GM21576 (cell line): ENCODE measurements at regions not wholly inside any gene's neighbourhood (a gene's known extent, or its start where the extent isn't known, plus 50 kb on each side); places are given as distances from the start of the nearest gene placed in this dataset.
"Not testable (repeated sequence)": the region's sequence is repeated elsewhere in the genome, so short reads cannot be mapped to it uniquely, and the experiment has no call there.

Experiments
- ATAC-seq: cut with Tn5 transposase; IDR thresholded peaks from one replicate; pipeline ENCODE4 v1.9.1; 2021; ENCODE audit warnings: mild to moderate bottlenecking, moderate library complexity; ENCODE audit not compliant: unreplicated experiment

DNA sequence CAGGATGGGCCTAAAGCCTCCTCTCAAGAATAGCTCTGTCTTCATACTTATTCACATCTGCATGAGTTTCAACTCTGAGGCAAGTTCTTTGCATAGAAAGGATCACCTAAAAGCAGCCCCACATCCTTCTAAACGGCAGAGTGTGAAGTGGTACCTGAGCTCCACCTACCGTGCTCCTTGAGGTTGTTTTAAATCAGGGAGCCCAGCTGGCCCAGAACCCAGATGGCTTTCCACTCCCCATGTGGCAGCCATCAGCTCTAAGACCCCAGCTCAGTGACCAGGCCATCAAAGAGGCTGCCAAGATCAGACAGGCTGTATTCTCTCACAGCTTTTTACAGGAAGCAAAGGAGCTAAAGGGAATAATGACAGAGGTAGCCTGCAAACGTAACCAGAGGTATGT, 299.3 kb downstream of the RASEF start:
- no peak for ATAC-seq

GRCh38 chr9:82764061-82764668, 298.8 kb downstream of the RASEF start:
- ATAC-seq = no peak

DNA sequence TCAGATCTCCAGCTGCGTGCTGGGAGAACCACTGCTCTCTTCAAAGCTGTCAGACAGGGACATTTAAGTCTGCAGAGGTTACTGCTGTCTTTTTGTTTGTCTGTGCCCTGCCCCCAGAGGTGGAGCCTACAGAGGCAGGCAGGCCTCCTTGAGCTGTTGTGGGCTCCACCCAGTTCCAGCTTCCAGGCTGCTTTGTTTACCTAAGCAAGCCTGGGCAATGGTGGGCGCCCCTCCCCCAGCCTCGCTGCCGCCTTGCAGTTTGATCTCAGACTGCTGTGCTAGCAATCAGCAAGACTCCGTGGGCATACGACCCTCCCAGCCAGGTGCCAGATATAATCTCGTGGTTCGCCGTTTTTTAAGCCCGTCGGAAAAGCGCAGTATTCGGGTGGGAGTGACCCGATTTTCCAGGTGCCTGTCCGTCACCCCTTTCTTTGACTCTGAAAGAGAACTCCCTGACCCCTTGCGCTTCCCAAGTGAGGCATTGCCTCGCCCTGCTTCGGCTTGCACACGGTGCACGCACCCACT, 288.2 kb downstream of the RASEF start:
- ATAC-seq = not testable (repeated sequence)

- ATAC-seq = no peak
Observed at GRCh38 chr9:82776508-82776907, 286.4 kb downstream of the RASEF start.

DNA sequence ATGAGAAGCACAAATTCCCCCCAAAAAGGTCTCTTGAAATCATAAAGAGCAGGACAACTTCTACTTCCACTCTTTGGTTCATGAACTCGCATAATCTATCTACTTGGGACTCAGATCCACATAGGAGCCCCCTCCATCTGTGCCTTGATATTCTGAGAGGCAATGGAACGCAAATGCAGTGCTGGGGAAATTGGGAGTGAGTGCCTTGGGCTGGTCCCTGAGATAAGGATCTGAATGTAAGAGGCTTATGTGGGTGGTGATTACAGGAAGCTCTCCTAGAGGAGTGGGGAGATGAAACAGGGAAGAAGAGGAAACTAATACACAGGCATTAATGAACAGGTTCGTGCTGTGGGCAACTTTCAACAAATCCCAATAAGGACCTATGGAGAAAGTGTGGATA, 285.6 kb downstream of the RASEF start:
- no peak for ATAC-seq

DNA sequence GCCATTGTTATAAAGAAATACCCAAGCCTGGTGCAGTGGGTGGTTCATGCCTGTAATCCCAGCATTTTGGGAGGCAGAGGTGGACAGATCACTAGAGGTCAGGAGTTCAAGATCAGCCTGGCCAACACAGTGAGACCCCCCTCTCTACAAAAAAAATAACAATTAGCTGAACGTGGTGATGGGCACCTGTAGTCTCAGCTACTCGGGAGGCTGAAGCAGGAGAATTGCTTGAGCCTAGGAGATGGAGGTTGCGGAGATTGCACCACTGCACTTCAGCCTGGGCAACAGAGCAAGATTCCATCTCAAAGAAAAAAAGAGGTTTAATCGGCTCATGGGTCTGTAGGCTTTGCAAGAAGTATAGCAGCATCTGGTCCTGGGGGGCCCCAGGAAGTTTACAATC, 284.0 kb downstream of the RASEF start:
- not testable (repeated sequence) for ATAC-seq

DNA sequence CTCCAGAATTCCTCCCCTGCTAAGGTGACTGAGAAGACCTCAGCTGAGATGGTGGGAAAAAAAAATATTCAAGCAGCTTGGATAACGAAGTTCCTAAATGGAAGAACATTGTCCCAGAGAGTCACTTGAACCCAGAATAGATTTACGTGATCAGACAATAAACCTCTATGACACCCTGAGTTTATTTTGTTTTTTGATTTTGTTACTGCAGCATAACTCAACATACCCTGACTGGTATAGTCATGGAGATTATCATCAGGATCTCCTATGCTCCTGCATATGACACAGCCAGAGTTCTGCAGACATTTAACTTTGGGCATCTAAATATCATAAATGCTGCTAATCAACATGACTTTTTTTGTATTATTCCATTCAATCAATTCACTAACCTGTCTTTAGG, 282.9 kb downstream of the RASEF start:
- no peak for ATAC-seq

DNA sequence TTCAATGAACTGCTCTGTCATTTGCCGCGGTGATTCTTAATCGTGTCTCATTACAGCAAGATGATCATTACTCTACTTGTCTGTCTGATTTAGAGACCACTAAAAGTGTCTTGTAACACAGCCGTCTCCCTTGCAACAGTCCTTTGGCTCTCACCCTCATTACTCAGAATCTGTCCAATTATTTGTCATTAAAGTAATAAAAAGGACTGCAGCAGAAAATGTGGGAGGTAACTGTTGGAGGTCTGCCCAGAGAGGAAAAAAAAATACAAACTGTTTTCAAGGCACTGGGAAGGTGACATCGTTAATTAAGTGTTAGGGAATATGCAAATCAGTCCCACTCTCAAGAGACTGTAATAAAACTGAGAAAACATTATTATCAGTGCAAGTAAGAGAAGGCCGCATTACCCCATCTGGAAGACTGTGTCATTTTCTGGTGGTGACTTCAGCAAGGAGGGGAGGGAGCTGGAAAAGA, 281.0 kb downstream of the RASEF start:
- ATAC-seq = no peak

DNA sequence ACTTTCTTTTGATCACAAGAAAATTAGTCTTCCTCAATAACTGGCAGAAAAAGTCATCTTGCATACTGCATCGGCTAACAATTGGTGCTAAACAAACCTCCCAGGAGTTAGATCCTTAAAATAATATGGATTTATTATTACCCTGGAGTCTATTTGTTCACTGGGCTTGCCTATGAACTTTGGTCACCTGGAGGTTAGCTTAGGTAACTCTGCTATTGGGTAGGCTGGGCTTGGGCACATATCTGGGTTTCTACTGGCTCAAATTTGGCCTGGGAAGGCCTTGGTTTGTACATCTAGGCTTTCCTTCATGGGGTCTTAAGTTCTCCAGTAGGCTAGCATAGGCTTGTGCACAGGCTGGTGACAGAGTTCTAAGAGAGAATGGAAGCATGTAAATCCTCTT, 279.9 kb downstream of the RASEF start:
- ATAC-seq = no peak

- no peak for ATAC-seq
Observed at GRCh38 chr9:82784589-82784988, 278.4 kb downstream of the RASEF start.

DNA sequence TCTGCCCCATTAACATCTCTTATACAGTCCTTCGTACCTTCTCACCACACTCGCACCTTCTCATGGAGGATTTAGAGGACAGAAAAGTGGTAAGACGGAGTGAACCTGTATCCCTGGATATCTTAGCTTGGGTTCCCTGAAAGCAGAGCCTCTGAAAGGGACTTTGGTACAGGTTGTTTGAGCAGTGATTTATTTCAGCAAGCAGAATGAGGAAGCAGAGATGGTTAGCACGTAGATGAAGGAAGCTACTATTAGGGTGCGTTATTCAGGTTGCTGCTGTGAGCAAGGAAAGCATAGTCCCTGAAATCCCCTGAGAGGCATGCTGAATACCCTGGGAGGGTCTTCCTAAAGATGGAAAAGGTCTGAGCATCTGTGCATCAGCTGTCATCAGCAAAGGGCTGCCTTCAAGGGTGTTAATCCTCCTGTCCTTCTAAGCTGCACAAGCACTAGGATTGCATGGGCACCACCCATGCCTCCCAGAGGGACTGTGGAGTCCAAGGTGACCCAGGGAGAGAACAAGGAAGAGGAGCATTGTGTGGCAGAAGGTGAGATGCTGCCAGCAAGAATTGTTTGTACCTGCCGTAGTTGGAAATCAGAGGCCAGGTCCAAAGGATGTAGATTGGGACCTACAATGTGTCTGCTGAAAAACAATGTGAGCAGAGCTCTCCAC, 273.7 kb downstream of the RASEF start:
- no peak for ATAC-seq

GRCh38 chr9:82790875-82791274, 272.1 kb downstream of the RASEF start:
- no peak for ATAC-seq

- ATAC-seq = no peak
Observed at GRCh38 chr9:82791692-82792091, 271.2 kb downstream of the RASEF start.

DNA sequence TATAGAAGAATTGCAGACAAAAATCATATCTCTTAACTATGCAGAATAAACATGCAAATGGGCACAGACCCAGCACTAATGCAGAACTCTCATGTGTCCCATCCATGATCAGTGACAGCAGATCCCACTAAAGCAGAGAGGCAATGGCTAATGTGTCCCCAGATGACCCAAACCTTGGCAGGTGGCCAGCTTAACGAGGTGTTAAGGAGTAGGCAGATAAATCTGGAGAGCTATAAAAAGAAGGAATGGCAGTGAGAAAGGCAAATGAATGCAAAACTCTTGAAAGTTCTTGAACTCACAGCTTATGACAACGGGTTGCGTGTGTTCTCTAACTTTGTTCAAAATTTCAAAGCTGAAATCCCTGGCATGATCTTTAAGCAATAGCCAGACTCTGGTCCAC, 265.4 kb downstream of the RASEF start:
- no peak for ATAC-seq

GRCh38 chr9:82799286-82799685, 263.7 kb downstream of the RASEF start:
- no peak for ATAC-seq

DNA sequence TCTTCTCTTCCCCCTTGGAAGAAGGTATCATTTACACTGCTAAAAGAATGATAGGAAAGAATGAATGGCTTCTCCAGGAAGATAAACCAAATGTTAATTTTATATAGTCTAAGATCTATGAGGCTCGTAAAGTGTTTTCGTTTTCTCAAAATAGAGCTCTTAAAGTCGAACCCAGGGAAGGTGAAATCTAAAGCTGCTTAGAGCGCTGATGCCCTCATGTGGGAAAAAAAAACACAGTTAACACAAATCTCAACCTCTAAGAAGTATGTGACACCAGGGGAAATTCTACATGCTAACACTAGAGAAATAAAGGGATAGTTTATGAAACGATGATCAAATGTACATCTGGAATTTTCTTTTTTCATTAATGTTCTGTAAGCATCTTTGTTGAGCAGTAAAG, 257.9 kb downstream of the RASEF start:
- ATAC-seq = no peak

DNA sequence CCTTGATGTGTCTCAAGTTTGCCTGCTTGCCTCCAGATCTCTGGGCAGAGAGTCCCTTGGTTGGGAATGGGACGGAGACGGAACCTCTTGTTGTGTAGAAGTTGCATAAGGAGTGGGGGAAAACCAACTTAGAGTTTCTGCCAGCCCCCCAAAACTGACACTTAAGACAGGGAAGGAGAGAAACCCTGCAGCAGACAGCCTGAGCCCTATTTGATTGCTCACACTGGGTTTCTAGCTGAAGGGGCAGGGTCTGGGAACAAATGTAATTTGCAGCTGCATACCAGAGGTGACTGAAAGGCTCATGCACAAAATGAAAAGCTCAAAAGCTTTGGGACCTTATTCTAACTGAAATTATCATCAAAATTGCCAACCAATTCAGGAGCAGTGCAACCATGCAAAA, 254.5 kb downstream of the RASEF start:
- no peak for ATAC-seq

DNA sequence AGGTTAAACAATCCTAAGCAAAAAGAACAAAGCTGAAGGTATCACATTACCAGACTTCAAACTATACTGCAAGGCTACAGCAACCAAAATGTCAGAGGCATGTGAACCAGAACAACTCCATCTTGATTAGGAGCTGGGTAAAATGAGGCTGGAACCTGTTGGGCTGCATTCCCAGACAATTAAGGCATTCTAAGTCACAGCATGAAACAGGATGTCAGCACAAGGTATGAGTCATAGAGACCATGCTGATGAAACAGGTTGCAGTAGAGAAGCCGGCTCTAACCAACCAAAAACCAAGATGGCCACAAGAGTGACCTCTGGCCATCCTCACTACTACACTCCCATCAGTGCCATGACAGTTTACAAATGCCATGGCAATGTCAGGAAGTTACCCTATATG, 252.0 kb downstream of the RASEF start:
- no peak for ATAC-seq

DNA sequence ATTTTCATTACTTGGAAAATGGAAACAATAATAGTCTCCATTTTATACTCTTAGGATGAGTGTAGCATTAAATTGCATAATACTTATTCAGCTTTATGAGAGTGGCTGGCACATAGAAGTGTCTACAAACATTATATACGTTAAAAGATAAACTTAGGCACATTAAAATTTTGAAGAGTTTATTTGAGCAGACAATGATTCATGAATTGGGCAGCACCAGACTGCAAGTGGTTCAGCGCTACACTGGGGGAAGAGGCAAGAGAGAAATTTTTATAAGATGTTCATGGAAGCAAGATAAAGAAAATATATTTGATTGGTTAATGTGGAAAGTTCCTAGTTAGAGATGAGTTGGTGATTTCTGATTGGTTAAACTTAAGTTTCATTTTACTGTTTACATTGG, 243.7 kb downstream of the RASEF start:
- no peak for ATAC-seq

GRCh38 chr9:82820186-82820585, 242.8 kb downstream of the RASEF start:
- no peak for ATAC-seq

GRCh38 chr9:82829818-82830217, 233.1 kb downstream of the RASEF start:
- no peak for ATAC-seq

- ATAC-seq = no peak
Observed at GRCh38 chr9:82865524-82865923, 197.4 kb downstream of the RASEF start.
